HT1080 (cell line): ENCODE measurements at regions not wholly inside any gene's neighbourhood (a gene's known extent, or its start where the extent isn't known, plus 50 kb on each side); places are given as distances from the start of the nearest gene placed in this dataset.

Source experiments
- DNase-seq: peaks from one replicate; pipeline ENCODE4 v3.0.0-alpha.2; 2015; ENCODE audit warnings: low read depth

DNA sequence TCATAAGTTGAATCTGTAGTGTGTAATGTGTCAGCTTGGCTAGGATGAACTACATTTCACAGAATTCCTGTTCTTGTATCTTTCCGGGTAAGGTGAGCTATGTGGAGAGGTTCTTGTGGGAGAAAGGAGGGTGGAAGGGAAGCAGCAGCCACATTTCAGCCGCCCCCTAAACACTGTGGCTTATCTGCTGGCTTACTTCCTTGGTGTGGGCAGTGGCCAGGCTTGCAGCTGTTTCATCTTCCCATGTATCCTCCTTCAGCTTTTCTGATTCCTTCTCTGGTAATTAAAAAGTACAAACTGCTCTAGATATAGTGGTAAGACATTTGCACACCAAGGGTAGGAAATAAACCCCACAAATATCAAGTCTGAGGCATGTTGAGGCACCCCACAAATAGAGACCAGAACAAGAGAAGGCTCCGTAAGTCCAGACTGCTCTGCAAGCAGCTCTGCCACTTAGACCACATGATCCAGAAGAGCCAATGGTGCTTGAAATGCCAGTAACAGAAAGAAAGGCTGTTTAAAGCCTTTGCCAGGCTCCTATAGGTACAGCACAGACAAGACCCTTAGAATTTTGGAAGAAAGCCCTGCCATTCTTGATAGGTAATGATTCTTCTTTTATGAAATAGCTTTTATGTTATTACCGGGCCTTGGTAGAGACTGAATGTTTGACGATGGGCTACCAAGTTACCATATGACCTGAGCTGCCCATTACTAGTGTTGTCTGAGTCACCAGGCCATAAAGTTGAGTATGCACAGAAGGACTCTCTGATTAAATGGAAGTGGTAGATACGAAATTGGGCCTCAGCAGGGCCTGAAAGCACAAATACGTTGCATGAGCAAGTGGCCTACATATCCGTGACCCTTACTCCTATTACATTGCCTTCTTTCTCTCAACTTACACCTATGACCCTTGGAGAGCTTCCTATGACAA is 215.0 kb upstream of the SGK1 start:
- DNase-seq, result no peak

- DNase-seq, result no peak
Observed at GRCh38 chr6:134531611-134532010, 213.7 kb upstream of the SGK1 start.

DNA sequence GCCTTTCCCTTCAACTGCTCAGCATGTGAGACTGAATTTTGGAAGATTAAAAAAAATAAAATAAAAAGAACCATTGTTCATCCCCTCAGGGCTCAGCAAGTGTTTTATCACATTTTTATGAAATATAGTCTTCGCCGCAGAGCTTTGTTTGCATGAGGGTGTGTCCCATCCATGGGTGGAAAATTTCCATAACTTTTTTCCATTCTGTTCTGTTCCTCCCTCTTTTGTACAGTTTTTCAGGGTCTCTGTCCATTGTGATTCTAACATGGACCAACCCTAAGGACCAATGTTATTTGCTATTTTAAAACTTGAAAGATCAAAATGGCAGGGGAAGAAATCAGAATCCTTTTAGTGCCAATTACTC is 213.3 kb upstream of the SGK1 start:
- no peak for DNase-seq

DNA sequence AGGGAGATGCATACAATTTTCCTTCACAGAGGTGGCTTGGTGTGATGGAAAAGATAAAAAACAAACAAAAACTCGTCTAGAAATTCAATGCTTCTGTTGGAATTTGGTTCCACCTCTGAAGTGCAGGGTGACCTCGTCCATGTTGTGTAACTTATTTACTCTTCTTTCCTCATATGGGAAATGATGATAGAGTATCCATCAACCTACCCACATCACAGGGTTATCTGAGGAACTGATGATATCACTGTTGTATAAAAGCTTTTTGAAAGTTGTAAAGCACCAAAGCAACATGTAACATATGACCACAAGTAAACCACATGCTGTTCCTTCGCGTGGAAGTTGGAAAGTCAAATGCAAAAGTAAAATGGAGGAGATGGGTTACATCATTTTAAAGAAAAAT is 212.0 kb upstream of the SGK1 start:
- no peak for DNase-seq

DNA sequence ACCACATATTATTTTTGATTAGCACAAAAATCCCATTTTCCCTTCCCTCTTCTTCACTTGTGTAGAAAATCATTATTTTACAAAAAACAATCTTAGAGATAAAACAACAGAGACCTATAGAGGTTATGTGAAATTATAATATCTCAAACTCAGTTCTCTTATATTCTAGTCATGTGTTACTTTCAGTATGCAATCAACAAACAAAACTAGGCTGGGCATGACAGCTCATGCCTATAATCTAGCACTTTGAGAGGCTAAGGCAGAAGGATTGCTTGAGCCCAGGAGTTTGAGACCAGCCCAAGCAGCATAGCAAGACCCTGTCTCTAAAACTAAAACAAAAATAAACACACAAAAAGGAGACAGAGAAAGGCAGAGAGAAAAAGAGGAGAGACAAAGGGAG is 211.4 kb upstream of the SGK1 start:
- DNase-seq, result no peak

GRCh38 chr6:134527108-134527787 is 209.3 kb upstream of the SGK1 start:
- DNase-seq, result no peak

DNA sequence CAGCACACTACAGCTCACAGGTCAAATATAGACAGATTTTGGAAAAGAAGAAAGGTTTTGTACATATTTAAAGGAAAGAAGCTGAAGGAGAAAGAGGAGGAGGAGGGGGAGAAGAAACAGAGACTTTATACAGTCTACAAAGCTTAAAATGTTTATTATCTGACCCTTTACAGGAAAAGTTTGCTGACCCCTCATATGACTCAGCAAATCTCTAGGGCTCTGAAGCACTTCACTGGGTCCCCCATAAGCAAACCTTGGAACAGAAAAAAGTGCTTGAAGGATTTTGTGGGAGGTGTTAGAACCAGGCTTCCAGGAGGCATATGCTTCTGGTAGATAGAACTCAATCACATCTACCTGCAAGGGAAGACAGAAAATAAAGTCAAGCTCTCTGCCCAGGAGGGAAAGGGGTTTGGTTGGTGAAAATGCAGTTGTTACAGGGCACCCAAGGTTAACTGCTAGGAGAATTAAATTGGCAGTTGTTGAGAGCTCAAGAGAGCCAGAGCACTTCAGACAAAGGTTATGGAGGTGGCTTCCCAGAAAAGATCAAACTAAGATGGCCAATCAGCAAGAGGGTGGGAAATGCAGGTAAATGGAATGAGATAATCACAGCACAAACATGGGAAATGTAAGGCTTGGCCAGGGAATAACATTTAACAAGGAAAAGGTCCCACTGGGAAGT is 207.4 kb upstream of the SGK1 start:
- no peak for DNase-seq

DNA sequence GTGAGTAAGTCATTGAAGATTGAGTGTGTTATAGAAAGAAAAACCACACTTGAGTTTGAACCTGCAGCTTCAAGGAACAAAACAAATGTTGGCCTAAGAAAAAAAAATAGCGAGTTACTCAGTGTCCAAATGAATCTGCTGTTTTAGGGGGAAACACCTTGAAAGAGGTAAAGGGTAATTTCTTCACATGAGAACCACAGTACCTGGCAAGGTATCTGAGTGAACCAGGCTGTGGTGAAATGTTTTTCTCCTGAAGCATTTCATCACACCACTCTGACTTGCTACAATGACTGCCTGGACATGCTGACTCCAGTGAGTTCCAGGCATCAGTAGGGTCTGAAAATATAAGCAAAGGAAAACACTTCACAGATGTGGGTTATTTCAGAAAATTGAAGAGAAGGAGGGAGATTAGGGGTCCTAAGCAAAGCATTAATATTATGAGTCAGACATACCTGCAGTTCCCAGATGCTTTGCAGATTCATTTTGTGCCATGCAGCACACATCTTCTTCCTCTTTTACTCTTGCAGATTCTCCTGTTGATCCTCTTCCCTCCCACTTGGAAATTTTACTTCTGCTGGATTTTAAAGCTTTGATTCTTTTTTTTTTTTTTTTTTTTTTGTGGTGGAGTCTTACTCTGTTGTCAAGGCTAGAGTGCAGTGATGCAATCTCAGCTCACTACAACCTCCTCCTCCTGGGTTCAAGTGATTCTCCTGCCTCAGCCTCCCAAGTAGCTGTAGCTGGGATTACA is 206.2 kb upstream of the SGK1 start:
- no peak for DNase-seq

GRCh38 chr6:134523051-134523450 is 205.1 kb upstream of the SGK1 start:
- DNase-seq, result no peak

GRCh38 chr6:134521116-134521501 is 203.2 kb upstream of the SGK1 start:
- no peak for DNase-seq

GRCh38 chr6:134520181-134521115 is 202.5 kb upstream of the SGK1 start:
- no peak for DNase-seq

DNA sequence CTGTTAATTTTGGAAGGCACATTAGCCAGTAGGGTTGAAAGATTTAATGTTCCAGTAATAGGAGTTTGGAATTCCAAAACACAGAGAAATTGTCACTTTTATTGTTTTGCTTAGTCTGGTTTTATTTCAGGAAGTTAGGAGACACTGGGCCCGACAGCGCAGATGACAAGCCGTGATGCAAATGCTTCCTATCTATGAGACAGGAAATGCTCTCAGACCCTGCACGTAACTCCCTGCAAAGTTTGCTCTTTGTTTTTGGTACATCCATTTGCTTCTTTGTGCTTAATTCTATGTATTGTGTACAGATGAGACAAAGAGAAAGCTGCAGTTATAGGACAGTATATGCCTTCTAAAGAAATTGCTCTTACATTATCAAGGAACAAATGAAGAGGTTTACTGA is 201.6 kb upstream of the SGK1 start:
- DNase-seq, result no peak

- DNase-seq, result no peak
Observed at GRCh38 chr6:134517868-134518267, 200.0 kb upstream of the SGK1 start.

DNA sequence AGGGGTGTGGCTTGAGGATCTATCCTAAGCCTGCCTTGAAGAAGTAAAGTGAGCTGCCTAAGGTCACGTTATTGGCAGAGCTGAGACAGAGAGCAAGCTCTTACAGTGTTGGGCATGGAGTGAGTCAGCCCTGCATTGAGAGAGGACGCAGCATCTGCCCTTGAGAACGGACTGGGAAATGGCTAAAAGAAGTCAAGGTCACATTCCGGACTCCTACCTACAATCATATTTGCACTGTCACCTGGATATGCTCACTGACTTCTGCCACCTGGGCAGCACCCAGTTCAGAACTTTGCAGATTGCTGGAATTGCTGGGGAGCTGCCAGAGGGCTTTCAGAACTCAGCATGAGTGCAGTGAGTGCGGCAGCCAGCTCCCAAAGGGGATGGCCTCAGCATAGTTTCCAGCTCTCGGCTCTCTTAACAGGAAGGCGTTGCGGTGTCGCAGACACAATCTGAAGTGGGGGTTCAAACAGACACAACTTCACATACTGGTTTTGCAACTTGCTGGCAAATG is 199.3 kb upstream of the SGK1 start:
- peak; percentile 88 for DNase-seq

DNA sequence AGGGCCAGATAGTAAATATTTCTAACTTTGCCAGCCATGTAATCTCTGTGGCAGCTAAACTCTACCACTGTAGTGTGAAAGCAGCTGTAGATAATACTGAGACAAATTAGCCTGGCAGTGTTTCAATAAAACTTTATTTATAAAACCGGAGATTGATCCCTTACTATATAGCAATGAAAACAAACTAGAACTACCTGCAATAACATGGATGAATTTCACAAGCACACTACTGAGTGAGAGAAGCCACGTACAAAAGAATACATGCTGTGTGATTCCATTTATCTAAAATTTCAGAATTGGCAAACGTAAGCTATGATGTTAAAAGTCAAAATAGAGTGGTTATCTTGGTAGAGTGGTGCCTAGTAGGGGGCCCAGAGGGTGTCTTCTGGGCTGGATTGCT is 198.7 kb upstream of the SGK1 start:
- DNase-seq, result no peak

- DNase-seq, result no peak
Observed at GRCh38 chr6:134515986-134516385, 198.1 kb upstream of the SGK1 start.

DNA sequence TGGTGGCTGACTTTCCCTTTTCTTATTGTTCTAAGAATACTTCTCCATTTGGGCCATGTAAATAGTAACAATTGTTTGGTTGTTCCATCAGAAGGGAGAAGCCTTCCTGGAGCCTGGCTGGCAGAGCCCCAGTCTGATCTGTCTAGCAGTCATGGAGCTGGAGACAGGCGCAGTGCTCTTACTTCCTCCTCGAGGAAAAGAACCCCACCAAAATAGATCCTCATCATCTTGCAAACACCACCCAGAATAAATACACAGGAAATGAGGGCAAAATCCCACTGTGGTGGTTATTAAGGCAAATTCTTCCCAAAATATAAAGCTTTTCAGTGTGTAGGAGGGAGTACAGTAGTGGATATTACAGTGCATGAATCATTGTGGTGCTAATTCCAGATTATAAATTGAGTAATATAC is 195.1 kb upstream of the SGK1 start:
- DNase-seq, result no peak

DNA sequence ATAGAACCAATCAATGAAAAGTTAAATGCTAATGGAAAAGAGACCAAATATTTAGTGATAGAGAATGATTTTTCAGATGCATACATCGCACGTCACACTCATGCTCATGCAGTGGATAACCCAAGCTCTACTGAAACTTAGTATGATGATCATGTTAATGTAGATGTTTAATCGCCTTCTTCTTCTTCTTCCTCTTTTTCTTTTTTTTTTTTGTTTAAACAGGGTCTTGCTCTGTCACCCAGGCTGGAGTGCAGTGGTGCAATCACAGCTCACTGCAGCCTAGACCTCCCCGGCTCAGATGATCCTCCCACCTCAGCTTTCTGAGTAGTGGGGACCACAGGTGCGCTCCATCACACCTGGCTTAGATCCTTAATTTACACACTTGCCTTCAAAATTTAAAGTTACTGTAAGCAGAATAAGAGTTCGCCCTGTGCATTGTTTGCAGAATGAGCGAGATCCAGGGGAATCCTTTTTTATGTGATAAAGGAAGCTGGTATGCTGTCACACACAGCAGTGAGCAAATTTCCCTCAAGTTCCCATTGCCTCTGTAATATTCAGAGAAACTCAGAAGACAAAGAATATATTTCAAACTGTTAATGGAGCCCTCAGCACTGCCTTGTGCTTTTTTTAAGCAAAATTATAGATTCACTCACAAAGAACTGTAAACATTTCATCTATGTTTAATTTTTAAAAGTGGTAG is 194.2 kb upstream of the SGK1 start:
- DNase-seq, result no peak

DNA sequence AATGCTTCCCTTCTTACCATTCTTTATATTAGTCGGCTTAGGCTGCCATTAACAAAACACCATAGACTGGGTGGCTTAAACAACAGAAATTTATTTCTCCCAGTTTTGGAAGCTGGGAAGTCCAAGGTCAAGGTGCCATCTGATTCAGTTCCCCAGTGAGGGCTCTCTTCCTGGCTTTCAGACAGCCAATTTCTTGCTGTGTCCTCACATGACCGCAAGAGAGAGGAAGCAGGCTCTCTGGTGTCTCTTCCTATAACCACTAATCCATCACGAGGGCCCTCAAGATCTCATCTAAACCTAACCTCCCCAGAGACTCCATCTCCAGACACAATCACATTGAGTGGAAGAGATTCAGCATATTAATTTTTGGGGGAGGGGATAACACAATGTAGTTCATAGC is 193.0 kb upstream of the SGK1 start:
- no peak for DNase-seq

- no peak for DNase-seq
Observed at GRCh38 chr6:134510142-134510541, 192.2 kb upstream of the SGK1 start.
